Medulla oblongata (tissue), 1 donor: ENCODE measurements at regions not wholly inside any gene's neighbourhood (a gene's known extent, or its start where the extent isn't known, plus 50 kb on each side); places are given as distances from the start of the nearest gene placed in this dataset.

ENCODE experiments used
- DNase-seq: peaks from one replicate; pipeline ENCODE4 v3.0.0-alpha.2; 2015; ENCODE audit errors: extremely low spot score

DNA sequence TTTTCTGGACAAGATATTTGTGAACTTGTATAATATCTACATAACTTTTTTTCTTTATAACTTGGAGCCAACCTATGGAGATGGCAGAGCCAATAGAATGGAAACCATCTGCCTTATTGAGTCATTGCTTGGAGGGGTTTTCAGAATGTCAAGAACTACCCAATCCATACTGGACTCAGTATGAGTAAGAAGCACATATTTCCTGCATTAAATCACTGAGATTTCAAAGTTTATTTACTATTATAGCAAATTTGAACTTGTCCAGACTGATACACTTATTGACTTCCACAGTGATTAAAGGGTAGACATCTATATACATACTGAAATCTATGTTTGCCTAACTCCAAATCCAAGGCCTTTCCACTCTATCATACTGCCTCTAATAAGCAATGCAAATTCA lies 704.0 kb downstream of the KCNA4 start:
- DNase-seq, result no peak

DNA sequence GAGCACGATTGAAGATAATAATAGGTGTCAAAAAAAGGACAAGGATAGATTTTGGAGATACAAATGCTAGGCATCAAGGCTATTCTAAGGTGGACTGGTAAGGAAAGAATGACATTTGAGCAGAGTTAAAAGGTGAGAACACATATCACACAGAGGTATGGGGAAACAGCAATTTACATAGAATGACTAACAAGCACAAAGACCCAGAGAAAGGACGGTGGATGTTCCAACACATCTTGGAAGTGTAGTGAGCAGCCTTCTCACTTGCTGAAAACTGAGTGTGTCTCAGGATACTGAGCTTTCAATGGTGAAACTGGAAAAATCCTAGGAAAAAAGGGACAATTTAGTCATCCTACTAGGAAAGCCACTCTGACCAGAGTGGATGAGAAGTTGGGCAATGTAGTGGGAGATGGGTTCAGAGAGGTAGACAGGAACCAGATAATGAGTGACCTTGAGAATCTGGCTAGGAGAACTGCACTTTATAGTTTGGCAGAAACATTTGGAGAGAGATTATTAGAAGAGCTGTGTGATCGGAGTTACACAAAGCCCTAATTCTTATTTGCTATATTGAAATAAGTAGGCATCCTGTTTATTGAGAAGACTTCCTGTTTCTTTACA lies 706.0 kb downstream of the KCNA4 start:
- DNase-seq, result no peak

DNA sequence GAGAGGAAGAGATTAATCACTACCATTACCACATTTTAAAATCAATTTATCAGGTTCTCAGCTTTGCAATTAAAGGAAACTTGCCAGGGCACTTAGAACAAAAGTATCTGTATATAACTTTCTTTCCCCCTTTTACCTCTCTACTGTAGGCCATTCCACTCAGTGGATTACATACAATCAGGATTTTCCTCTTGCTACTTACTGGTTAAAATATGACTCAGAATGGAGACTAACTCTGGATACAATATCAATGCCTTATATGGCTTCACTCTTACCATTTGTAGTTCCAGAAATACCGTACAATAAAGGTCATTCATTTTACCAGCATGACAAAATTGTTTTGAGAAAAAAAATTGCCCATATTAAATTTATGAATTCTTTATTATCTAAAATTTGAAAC lies 706.8 kb downstream of the KCNA4 start:
- no peak for DNase-seq

DNA sequence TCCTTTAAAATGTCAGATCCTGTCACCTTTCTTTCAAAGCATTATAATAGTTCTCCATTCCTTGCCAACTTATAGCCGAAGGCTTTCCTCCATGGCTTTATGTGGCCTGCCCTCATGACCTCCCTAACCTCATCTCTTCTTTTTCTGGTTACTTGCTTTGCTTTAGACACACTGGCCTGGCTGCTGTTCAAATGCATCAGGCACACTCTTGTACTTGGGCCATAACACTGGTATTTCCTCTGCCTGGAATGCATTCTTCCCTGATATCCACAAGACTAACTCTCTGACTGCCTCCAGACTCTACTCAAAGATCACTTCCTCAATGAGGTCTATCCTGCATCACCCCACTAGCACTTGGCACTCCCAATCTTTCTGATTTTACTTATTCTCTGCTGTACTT lies 710.3 kb downstream of the KCNA4 start:
- no peak for DNase-seq

DNA sequence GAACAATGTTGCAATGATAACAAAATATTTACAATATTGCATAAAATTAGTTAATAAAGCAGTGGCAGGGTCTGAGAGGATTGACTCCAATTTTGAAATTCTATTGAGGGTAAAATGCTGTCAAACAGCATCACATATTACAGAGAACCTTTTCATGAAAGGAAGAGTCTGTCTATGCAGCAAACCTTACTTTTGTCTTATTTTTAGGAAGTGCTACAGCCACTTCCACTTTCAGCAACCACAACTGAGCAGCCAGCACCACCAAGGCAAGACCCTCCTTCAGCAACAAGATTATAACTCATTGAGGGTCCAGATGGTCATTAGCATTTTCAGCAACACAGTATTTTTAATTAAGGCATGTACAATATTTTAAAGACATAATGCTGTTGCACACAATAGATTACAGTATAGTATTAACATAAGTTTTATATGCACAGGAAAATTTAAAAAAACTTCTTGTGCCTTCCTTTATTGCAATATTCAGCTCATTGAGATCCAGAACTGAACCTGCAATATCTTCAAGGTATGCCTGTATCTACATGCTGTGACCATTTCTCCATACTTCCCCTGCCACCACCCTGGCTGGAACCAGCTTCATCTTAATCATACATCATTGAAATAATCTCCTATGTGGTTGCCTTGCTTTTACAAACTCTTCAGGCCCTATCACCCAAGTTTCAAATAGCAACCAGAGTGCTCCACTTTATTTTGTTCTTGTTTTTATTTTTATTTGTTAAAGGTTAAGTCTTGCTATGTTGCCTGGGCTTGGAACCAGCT lies 711.2 kb downstream of the KCNA4 start:
- no peak for DNase-seq

DNA sequence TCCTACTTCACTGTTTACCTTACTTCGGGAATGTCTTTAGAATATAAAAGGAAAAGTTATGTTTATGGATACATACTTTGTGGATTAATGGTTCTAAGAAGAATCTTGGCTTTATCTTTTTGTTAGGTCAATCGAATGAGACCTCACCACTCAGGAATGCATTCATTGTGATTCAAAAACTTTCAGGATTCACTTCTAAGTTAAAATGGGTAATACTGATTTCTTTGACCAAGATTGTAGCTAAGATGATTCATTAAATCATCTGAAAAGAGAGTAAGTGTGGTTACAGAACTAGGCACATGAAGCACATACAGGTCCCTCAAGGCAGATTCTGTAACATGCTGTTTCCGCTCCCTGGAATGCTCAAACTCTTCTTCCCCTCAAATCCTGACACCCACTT lies 716.4 kb downstream of the KCNA4 start:
- DNase-seq, result no peak

DNA sequence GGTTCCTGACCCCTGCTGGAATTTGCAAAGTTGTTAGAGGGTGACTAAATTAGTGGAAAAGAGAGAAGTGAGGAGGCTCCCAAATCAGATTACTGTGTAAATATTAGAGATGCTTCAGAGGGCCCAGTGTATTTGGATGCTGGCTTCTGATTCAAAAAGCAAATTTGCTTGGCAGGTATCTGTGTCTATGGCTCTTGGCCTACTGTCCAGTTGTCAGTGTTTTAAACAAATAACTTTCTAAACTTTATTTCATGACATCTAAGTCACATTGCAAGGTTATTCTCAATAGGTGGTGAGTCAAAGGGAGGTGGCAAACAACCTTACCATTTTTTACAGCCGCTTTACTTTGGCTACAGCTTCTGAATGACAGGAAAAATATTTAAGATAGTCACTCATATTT lies 720.1 kb downstream of the KCNA4 start:
- DNase-seq, result no peak

DNA sequence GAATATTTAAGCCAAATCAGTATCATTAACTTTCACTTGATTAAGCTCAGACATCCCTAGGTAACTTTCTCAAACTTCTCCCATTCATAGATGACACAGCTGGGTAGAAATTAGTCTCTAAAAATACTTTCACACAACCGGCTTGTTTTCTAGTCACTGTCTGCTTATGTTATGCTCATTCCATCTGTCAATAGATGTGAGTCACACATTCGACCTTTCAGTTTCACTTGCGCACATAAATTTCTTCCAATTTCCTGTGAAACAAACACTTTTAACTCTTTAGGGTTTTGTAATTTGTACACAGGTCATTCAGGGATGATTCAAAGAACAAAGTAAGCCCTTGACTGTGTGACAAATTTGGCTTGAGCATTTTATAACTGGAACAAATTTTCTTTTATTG lies 723.0 kb downstream of the KCNA4 start:
- no peak for DNase-seq

DNA sequence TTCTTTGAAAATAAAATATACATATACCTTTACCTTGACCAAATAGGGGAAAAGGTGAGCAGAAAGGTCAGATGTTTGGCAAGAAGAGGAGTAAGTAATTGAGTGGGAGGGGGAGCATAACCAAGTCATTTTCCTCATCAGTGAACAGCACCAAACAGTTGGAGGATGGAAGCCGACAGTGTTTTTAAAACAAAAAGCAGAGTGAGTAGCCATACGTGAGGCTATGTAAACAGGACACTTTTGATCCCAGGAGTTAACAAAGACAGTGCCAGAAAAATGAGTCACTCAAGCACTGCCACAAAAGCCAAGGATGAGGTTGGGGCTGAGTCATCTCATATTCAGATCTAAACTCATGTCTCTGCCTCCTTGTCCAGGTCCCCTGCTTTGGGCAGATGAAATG lies 734.7 kb downstream of the KCNA4 start:
- DNase-seq, result no peak

DNA sequence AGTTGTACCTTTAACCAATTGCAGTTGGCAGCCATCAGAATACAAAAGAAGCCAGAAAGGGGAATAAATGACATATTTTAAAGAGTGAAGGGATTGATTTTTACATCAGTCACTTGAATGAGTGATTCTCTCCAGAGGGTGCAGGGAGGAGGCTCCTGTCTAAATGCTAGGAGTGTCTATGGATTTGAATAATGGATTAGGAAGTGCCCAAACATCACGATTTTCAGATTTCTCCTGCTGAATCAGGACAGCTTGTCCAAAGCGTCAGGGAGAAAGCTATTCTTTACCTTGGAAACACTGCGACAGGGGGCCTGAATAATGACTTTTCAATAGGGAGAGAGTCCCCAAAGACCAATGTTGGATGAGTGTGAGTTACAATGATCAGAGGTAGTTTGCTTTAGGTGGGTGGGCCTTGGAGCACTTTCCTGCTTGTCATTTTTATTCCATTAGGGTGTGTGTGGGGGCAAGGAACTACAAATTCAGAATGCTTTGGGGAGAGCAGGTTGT lies 735.5 kb downstream of the KCNA4 start:
- no peak for DNase-seq

DNA sequence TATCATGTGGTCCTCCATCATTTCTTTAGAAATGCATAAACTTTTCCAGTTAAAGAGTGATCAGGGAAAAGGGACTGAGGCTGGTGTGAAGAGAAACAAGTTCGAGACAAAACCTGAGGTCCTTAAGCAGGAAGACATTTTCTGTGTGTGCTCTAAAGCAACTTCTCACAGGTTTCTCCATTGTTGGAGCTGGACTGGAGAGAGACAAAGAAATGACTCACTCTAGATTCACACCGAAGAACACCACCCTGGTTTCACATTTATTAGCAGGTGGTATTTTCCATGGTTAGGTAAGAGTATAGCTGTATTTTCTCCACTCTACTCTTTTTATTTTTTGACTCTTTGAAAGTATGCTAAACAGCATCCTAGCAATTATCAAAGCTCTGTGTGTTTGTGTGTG lies 736.4 kb downstream of the KCNA4 start:
- no peak for DNase-seq

DNA sequence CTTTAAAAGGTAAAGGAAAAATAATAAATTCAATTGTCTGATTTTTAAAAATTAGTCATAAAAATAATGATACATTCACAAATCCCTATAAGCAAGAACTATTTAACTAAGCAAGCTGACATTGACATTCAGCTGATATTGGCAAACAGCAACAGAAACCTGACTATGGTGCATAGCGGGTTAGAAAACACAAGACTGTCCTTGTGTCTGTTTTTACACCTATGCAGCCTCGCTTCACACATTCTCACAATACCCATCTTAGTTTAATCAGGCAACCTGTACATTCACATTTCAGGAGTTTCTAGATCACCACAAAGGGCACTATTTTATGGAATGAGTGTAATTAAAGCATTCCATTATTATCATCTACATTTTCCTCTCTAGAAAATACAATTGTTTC lies 737.1 kb downstream of the KCNA4 start:
- DNase-seq, result no peak

DNA sequence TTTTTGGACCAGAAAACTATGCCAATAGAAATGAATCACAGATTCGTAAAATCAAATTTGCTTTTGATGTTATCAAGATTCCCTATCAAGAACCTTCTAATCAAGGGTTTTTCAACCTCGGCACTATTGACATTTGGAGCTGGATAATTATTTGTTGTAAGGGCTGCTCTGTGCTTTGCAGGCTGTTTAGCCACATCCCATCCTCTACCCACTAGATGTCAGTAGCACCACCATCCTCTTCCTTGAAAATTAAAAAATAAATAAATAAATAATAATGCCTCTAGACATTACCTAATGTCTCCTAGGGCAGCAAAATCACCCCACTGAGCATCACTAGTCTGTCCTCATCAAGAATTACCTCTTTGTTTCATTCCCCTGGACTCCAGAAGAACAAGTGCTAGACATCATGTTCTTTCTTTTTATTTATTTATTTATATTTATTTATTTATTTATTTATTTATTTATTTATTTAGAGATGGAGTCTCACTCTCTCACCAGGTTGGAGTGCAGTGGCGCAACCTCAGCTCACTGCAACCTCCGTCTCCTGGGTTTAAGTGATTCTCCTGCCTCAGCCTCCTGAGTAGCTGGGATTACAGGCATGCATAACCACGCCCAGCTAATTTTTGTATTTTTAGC lies 744.7 kb downstream of the KCNA4 start:
- DNase-seq, result no peak

DNA sequence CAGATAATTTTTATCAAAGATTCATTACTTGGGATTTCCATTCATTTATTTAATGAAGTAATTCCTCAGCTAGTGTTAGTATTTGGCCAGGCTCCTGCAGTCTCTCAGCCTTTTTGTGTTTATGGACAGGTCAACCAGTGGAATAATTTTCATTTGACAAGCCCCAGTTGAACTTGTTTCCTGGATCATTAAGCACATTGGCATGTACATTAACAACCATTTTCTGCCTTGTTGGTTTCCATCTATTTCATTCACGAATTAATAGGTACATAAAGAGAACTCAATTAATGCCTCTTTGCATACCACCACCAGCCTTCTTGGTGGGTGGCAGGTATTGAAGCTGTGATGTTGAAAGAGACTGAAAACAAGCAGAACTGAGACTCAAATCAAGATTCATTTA lies 745.2 kb downstream of the KCNA4 start:
- DNase-seq, result no peak

DNA sequence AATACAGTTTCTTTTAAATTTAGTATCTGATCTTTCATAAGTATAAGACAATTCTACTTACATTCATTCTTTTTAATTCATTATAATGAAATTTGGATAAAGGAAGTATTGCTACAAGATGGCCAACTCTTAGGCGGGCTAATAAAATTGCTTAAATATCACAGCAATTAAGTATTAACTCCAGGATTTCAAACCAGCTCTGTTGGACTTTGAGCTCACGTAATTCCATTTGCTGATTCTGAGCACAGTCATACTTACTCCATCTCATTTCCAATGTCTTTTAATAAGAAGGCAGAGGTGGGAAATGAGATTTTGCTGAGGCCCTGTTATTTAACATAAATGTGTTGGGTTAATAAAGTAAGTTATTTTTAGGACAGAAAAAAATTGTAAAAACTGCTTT lies 748.1 kb downstream of the KCNA4 start:
- no peak for DNase-seq

DNA sequence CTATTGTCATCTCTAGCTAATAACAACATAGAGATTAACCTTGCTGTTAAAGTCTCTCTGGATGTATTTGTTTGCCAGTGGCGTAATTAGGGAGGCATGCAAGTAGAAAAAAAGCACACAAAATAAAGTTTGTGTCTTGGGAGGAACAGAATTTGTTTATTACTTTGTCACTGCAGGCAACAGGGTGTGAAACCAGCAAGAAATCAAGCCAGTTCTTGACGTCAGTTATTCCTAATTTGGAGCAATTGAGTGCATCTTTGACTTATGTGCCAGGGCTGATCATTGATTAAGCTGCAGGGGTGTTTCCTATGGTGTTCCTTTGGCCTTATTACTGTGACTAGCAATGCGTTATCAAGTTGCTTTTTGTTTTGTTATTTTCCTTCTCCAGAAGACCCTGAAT lies 751.0 kb downstream of the KCNA4 start:
- DNase-seq, result no peak

DNA sequence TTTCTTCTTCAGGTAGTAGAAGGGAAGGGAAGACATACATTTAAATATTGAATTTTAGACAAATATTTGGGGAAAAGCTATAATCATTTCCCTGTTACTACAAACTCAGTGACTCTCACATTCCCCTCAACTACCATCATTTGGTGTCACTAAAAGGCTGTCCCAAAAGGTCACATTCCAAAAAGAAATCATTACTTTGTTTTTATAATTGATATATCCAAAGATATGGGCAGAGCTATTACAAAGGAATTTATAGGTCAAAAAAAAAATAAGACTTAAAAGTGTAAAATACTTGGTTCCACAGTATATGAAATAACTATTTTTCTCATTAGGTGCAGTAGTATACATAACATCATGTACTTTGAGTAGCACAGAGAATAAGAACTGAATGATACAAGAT lies 751.4 kb downstream of the KCNA4 start:
- no peak for DNase-seq

DNA sequence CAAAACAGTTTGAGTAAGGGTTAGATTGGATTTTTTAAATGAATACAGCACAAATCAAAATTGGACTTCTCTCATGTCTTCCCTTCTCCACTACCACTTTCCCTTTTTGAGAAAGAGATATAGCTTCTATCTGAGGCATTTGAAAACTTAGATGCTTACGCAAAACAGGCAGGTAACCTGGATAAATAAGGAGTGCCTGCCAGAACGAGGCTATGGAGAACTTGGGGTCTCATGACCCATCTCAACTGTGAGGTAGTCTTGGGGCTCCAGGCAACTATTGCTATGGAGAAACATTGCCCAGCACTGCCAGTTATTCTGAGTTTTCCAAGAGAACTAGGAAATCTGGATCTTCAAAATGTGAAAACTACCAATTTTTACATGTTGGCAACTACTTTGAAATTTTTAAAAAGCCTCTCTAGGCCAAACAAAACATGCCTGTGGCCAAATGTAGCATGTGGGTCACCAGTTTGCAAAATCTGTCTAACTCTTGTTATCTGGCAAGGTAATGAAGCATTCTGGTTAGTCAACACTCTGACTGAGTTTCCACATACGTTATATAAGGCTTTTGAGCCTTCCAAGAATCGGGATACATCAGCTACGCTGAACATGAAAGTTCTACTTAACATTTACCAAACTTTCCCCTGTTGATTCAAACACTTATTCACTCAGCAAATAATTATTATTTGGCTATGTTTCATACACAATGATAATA lies 752.7 kb downstream of the KCNA4 start:
- no peak for DNase-seq

DNA sequence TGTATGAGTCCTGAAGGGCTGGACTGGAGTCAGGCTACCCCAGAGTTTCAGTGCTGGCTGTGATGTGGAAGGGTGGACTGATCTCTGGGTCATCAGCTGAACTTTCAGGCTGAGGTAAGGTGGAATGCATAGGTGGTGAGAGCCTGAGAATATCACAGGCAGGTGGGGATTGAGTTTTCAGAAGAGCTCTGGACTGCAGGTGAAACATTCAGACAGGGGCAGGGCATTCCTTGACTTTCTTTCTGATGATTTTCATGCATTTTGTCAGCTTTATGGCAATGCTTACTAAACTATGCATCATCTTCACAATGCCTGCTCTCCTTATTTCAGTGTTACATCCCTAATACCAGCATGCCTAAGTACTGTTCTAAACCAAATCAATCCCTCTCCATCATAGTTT lies 755.0 kb downstream of the KCNA4 start:
- no peak for DNase-seq

DNA sequence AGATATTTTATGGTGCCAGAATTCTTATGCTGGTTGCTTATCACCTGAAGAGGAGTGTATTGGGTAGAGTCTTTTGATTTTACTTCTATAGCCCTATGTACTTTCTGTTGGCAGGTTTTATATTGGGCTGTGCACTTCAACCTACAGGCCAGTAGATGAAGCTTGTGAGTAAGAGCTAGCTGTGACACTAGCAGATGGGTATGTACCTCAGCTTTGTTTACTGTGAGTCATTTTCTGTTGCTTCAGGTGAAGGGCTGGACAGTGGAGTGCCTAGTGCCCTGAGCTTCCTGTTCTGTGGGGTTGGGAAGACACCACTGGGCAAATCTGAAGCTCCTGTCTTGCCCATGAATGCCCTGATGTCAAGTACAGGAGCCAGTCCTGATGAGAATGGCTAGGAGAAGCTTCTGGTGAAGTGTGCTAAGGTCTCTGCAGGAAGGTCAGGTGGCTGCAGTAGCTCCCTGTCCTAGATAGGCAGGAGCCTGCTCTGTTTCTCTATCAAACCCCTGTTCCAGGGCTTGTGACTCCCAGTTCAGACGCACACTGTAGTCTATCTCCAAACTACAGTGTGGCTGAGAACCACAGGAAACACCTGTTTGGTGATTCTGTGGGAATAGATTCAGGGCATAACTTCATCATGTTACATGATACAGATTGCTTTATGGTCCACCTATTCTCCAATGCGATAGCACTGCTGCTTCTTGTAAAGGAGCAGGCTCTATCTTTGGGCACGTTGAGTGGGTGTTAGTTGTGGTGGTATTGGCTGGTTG lies 755.7 kb downstream of the KCNA4 start:
- DNase-seq, result no peak

DNA sequence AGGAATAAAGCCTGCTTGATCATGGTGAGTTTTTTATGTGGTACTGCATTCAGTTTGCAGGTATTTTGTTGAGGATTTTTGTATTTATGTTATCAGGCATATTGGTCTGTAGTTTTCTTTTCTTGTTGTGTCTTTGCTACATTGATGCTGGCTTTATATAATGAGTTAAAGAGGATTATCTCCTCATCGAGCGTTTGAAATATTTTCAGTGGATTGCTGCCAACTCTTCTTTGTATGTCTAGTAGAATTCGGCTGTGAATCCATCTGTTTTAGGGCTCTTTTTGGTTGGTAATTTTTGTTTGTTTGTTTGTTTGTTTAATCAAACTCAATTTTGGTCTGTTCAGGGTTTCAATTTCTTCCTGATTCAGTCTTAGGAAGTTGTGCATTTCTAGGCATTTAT lies 758.4 kb downstream of the KCNA4 start:
- no peak for DNase-seq

DNA sequence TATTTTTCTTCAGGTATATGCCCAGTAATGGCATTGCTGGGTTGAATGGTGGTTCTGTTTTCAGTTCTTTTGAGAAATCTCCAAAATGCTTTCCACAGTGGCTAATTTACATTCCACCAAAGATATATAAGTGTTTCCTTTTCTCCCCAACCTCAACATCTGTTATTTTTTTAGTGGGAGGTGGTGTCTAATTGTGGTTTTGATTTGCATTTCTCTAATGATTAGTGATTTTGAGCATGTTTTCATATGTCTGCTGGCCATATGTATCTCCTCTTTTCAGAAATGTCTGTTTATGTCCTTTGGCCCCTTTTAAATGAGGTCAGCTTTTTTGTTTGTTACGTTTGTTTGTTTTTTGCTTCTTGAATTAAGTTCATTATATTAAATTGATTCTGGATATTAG lies 760.2 kb downstream of the KCNA4 start:
- DNase-seq, result no peak
